Activated T-cell treated with anti-CD3 and anti-CD28 coated beads for 24 hours (primary cell): ENCODE measurements at regions not wholly inside any gene's neighbourhood (a gene's known extent, or its start where the extent isn't known, plus 50 kb on each side); places are given as distances from the start of the nearest gene placed in this dataset.
"Not testable (repeated sequence)": the region's sequence is repeated elsewhere in the genome, so short reads cannot be mapped to it uniquely, and the experiment has no call there.

Source experiments
- DNase-seq: peaks from one replicate; pipeline ENCODE4 v3.0.0-alpha.2; 2020; ENCODE audit warnings: low read depth

- no peak for DNase-seq
These were observed 232.8 kb upstream of the ATP5MC3 start for GRCh38 chr2:175414191-175414881.

- DNase-seq = not testable (repeated sequence)
These were observed 229.4 kb upstream of the ATP5MC3 start for GRCh38 chr2:175410941-175411340.

- DNase-seq = no peak
These were observed 223.3 kb upstream of the ATP5MC3 start for GRCh38 chr2:175404839-175405238.

DNA sequence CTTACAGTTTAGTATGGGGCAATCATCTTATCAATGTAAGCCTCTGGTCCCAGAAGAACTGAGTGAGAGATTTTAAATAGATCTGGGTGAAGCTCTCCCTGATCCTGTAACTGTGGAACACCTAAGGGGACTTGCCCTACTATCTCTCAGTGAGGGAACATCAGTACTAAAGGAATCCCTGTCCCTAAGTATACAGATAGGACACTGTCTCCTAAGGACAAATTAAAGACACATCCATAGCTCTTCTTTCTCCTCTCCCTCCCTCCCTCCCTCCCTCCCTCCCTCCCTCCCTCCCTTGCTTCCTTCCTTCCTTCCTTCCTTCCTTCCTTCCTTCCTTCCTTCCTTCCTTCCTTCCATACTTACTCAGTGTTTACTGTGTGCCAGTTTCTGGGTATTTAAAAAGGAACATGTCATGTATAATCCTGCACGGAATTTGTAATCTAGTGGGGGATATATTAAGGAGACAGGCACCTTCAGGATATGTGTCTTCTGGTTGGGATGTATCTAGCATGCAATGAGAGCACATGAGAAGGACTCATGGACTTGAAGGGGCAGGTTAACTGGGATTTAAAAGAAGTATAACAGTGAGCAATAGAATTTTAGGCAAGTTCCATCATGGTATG, 222.2 kb upstream of the ATP5MC3 start:
- DNase-seq = no peak

DNA sequence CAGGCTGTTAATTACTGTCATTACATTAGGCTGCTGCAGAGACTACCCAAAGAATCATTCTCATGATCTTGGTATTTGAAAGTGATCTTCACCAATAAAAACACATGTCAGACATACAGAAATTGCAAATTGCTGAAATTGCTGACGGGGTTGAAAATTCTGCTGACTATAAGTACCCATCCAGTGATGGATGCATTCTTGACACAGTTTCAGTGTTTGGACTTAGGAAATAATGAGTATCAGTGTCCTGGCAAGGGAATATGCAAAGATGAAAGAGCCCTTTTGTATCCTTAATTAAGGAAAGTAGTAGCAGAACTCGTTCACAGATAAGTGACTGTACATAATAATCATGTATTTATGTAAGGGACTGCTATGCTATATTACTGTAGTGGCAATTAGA, 221.1 kb upstream of the ATP5MC3 start:
- no peak for DNase-seq

GRCh38 chr2:175401956-175402469, 220.5 kb upstream of the ATP5MC3 start:
- DNase-seq = no peak

GRCh38 chr2:175400975-175401374, 219.5 kb upstream of the ATP5MC3 start:
- no peak for DNase-seq

- DNase-seq = no peak
These were observed 217.8 kb upstream of the ATP5MC3 start for GRCh38 chr2:175399326-175399725.

- no peak for DNase-seq
These were observed 217.3 kb upstream of the ATP5MC3 start for GRCh38 chr2:175398848-175399247.

DNA sequence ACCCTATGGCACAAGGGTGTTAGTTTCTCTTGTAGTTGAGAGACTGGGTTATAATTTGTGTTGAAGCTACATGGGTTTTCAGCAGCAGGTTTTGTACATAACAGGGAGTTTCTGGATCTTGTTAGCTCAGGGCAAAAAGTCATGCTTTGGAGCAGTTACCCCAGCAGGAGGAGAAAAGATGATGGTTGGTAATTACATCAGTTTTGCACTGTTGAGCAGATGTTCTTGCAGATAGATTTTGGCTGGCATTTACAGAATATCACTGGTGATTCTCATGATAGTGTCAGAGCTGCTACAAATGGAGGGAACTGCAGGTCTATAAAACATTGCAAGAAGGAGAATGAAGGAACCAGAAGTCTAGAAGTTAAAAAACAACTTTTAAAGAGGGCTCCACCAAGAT, 215.2 kb upstream of the ATP5MC3 start:
- DNase-seq = no peak

DNA sequence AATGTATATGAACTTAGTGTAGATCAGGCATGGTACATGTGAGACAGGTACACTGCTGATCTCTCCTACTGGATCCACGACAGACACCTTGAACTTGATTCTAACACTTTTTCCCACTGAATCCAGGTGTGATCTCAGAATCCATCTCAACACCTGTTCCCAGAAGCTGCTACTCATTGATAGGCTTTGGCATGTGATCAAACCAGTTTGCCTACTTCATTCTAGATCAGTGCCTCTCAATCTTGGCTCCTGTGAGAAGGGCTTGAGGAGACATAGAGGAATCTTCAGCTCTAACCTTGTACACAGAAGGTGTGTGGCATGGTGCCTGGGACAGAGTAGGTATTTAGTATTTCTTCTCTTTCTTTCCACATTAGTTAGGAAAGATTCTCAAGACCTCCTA, 212.3 kb upstream of the ATP5MC3 start:
- no peak for DNase-seq

- DNase-seq = no peak
These were observed 201.8 kb upstream of the ATP5MC3 start for GRCh38 chr2:175383286-175383685.

- no peak for DNase-seq
These were observed 192.2 kb upstream of the ATP5MC3 start for GRCh38 chr2:175373729-175374128.

DNA sequence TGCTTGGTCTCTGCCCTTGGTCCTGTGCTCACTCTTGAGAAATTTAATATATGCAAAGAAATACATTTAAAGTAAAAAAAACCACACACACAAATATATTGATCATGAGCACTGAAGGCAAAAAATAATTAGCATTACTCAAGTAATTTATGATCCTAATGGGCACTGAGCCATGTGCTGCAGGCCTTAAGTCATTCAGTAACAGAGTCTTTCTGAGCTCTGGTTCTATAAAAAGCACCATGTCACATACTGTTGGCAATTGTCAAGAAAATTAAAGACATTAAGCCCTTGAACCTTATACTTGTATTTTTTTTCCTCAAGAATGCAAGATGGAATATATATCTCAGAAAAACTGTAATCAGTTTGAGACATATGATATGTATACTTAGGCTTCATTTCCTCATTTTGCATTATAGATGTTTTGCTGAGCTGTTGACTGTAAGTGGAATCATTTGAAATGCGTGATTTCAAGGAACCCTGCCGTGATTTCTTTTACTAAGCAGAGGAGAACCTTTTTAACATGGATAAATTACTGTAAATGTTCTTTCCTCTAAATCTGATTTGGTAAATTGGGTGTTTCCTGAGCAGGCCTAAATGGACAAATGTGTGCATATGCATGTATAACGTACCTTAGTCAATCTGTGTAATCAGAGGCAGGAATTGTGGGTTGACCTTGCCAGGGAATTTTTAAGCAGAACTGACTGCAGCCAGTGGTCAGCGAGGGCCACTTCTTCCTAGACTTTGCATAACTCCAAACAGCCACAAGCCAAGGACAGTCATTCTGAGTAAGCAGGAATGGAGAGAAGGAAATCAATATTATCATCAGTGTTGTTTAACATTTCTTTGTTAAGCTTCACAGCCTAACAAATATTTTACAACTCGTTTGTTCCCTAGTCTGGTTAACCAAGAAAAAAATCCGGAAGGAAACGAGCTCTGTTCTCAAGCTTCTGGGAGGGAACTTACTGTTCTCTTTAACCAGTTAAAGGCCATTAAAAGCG, 191.5 kb upstream of the ATP5MC3 start:
- DNase-seq = no peak

GRCh38 chr2:175371378-175371777, 189.9 kb upstream of the ATP5MC3 start:
- no peak for DNase-seq

GRCh38 chr2:175366815-175367214, 185.3 kb upstream of the ATP5MC3 start:
- no peak for DNase-seq

DNA sequence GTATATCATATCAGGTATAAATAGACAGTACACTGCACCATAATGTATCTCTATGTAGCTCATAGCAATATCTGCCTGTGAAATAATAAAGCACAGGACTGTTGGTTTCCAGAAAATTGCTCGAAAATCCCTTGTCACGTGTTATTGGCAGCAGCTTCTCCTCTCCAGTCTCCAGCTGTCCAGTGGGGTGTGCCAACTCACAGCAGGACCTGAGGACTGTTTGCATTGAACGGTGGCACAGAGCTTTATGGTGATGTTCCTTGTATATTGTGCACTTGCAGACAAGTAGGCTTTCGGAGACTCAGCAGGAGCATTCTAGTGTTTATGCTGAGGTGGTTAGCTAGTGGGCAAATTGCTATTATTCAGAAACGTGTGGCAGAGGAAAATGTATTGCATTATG, 182.2 kb upstream of the ATP5MC3 start:
- DNase-seq = no peak

GRCh38 chr2:175362331-175362730, 180.8 kb upstream of the ATP5MC3 start:
- DNase-seq = no peak

DNA sequence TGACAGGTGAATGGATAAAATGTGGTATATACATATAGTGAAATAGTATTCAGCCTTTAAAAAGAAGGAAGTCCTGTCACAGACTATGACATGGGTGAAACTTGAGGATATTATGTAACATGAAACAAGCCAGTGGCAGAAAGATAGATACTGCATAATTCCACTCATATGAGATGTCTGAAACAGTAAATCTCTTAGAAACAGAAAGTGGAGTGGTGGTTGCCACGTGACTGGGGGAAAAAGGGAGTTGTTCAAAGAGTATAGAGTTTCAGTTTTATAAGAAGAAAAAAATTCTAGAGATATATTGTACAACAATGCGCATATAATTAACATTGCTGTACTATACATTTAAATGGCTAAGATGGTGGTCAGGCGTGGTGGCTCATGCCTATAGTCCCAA, 178.2 kb upstream of the ATP5MC3 start:
- DNase-seq = no peak

DNA sequence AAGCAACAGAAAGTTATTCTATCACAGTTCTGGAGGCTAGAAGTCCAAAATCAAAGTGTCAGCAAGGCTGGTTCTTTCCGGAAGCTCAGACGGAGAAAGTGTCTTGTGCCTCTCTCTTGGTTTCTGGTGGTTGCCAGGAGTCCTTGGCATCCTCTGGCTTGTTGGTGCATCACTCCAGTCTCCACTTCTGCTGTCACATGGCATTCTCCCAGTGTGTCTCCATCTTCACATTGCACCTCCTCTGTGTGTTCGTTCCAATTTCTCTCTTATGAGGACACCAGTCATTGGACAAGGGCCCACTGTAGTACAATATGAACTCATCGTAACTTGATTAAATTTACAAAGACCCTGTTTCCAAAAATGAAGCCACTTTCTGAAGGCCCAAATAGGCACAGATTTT, 175.4 kb upstream of the ATP5MC3 start:
- DNase-seq = no peak

DNA sequence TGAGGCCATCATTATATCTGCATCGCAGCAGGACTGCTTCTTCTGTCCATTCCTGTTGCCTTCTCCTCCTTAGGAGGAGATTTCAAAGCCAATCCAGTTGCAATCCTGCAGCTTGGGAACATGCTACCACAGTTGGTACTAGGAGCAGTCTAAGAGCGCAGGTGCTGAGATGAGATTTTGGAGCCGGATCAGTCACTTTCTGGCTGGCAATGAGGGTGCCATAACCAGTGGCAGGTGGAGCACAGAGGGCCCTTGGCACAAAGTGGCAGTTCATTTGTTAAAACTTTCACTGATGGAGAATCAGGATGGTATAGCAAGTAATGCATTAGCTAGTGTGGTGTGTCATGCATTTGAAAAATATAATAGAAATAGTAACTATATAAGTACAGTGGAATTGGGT, 173.7 kb upstream of the ATP5MC3 start:
- no peak for DNase-seq

DNA sequence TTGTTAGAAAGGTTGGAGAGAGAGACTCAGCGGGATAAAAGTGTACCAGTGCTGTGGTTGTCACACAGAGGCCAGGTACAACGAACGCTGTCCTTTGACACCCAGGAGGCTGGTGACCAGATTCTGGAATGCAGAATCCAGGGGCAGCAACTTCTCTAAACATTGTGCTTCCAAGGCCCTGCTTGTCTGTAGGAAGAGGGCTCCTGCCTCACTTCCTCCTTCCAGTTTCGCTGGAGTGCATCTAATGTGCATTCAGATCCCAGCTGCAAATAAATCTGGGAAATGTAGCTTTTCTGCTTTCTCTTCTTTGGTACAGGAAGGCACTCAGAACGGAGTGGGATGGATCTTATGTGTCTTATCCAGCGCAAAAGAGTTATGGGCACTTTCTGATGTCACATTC, 171.8 kb upstream of the ATP5MC3 start:
- no peak for DNase-seq

DNA sequence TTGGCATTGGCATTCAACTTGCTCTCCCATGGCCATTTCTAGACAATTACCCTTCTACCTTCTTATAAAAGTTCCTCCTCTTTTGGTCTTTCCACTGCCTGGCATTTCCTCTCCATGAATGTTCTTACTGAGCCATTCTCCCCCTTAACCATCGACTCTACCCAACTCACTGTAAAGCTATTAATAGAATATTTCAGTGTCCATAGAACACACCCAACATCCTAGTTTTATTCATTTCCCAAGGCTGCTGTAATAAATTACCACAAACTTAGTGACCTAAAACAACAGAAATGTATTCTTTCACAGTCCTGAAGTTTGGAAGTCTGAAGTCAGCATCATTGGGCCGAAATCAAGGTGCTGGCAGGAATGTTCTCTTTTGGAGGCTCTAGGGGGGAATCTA, 170.0 kb upstream of the ATP5MC3 start:
- DNase-seq = no peak
